ENCODE measurements at regions not wholly inside any gene's neighbourhood (a gene's known extent, or its start where the extent isn't known, plus 50 kb on each side); places are given as distances from the start of the nearest gene placed in this dataset.

DNA sequence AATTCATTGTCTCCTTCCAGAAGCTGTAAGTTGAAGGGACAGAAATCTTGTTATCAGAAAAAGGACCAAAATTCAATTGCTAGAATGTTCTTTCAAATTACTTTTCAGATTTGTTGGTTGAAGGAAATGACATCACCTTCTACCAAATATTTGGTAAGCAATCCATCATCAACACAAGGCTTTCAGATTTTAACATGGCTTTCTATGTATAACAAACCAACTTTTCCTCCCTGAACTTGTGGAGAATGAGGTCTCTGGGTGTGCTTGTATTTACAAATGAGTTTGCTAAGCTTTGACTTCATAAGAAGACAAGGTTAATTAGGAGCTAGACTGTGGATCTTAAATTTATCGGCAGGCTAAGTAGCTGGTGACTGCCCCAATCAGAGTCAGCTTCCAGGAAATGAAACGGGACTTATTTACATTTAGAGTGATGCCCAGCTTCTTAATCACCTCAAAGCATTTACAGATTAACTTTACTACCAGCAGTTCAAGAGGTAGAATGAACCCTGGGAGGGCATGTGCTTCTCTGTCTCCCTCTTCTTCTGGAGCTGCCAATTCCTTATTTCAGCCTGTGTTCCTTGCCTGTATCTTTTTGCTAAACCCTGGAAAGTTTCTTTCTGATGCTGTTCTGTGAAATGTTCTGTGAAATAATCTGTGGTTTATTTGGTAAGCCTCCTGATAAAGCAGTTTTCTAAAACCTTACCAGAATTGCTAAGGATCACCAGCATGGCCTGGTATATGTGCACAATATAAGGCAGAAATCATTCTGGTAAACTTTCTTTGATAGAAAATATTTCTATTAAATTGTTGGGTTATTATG lies 248.8 kb upstream of the FZD8 start:
- no peak overlapping the region for H3K4me3 ChIP-seq
- no peaks in the 10 kb centered on the region for H3K27me3 ChIP-seq
- no peak for DNase-seq
- H3K4me1 ChIP-seq: peaks cover 21% of the 10 kb centered on the region
- TF ChIP-seq, protein P1, sequence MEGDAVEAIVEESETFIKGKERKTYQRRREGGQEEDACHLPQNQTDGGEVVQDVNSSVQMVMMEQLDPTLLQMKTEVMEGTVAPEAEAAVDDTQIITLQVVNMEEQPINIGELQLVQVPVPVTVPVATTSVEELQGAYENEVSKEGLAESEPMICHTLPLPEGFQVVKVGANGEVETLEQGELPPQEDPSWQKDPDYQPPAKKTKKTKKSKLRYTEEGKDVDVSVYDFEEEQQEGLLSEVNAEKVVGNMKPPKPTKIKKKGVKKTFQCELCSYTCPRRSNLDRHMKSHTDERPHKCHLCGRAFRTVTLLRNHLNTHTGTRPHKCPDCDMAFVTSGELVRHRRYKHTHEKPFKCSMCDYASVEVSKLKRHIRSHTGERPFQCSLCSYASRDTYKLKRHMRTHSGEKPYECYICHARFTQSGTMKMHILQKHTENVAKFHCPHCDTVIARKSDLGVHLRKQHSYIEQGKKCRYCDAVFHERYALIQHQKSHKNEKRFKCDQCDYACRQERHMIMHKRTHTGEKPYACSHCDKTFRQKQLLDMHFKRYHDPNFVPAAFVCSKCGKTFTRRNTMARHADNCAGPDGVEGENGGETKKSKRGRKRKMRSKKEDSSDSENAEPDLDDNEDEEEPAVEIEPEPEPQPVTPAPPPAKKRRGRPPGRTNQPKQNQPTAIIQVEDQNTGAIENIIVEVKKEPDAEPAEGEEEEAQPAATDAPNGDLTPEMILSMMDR (IDR thresholded peaks at IDR 0.05): no peak
- TF ChIP-seq POLR2A (IDR thresholded peaks at IDR 0.05): no peak
- intact Hi-C loops (cut with DNase I; ENCODE audit: low total_unique reads): no loop called here
- peak overlapping the region; percentile 59 to 73 for H3K27ac ChIP-seq
- WGBS, 2 donors: 46 to 61% methylated on average over 2 of the region's 2 CpGs
- H3K9me3 ChIP-seq: no peaks in the 10 kb centered on the region
- no peaks in the 10 kb centered on the region for H3K36me3 ChIP-seq (ENCODE audit: low read depth, missing control alignments)

DNA sequence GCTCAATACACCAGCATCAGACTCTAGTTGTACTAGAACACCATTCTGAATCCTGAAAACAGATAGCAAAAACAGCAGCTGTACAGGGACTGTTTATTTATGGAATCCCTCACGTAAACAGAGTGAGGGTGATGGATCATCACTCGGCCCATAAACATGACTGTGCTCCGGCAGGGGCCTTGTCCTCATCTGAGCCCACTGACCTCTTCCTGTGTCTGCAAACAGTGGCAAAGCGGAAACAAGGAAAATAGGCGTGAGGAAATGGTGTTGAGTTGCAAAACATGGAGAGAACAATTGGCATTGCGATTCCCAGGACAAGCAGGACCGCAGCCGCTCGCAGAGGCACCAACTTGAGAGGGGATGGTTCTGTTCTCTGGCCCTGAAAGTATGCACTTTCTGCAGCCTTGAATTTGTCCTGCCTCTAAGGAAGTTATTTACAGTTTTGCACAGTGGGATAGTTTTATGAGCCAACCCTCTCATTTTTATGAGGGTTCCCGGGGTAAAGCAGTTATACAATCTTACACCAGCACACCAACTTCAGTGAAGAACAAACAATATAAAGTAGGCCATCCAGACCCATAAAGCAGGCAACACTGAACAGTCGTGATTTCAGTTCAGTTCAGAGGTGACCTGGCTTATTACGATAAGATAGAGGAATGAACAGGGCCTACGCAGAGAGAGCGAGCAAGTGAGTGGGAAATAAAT lies 248.0 kb upstream of the FZD8 start:
- 46 to 48% methylated on average over 14 of the region's 14 CpGs for WGBS, 2 donors
- Histone ChIP-seq H3K27ac (peak overlapping the region; percentile 59 to 73), H3K4me1 (peaks cover 17% of the 10 kb centered on the region), H3K9me3 (no peaks in the 10 kb centered on the region), H3K4me3 (no peak overlapping the region), H3K27me3 (no peaks in the 10 kb centered on the region), H3K36me3 (ENCODE audit: low read depth, missing control alignments) (no peaks in the 10 kb centered on the region)
- no peak for DNase-seq
- intact Hi-C loops (cut with DNase I; ENCODE audit: low total_unique reads): no loop called here
- TF ChIP-seq POLR2A (IDR thresholded peaks at IDR 0.05): no peak
- TF ChIP-seq, protein P1 (IDR thresholded peaks at IDR 0.05): no peak

DNA sequence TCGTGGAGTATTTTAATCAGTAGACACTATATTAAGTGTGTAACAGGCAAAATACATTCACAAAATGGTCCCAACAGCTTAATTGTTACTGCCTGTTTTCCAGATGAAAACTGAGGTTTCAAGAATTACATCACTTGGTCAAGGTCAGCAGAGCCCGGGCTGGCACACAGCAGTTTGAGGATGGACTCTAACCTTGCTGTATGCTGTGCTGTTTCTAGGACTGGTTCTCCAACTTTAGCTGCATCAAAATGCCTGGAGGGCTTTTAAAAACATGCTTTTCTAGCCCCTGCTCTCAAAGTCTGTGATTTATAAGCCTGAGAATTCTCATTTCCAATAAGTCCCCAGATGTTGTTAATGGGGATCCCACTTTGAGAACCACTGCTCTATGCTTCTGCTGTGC lies 247.1 kb upstream of the FZD8 start:
- peak overlapping the region in 1 of 2 donors; percentile 59 for H3K27ac ChIP-seq
- TF ChIP-seq POLR2A (IDR thresholded peaks at IDR 0.05): no peak
- TF ChIP-seq, protein P1 (IDR thresholded peaks at IDR 0.05): no peak
- no peaks in the 10 kb centered on the region for H3K36me3 ChIP-seq (ENCODE audit: low read depth, missing control alignments)
- intact Hi-C loops (cut with DNase I; ENCODE audit: low total_unique reads): no loop called here
- peaks cover 17% of the 10 kb centered on the region for H3K4me1 ChIP-seq
- H3K27me3 ChIP-seq: no peaks in the 10 kb centered on the region
- H3K9me3 ChIP-seq: no peaks in the 10 kb centered on the region
- no peak overlapping the region for H3K4me3 ChIP-seq
- 48 to 57% methylated on average over 2 of the region's 2 CpGs for WGBS, 2 donors
- DNase-seq: no peak

DNA sequence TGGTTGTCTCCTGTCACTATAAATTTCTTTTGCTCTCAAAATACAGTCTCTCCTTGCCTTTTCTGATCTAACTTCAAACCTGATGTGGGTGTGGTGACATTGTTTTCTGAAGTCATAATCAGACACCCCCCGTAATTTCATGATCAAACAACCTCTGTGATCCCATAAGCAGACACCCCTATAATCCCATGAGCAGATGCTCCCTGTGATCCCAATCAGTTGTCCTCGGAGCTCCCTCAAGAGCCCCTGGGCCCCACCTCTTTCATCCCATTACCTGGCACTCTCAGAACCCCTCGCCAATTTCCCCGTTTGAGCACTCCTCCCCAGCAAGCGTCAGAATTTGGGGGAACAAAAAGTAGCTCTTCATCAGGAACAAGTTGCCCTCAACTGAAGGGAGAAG lies 246.3 kb upstream of the FZD8 start:
- intact Hi-C loops (cut with DNase I; ENCODE audit: low total_unique reads): no loop called here
- WGBS, 2 donors: 93 to 98% methylated on average over 5 of the region's 5 CpGs
- no peaks in the 10 kb centered on the region for H3K36me3 ChIP-seq (ENCODE audit: low read depth, missing control alignments)
- H3K4me1 ChIP-seq: peaks cover 17% of the 10 kb centered on the region
- DNase-seq: no peak
- H3K27me3 ChIP-seq: no peaks in the 10 kb centered on the region
- H3K9me3 ChIP-seq: no peaks in the 10 kb centered on the region
- H3K4me3 ChIP-seq: no peak overlapping the region
- no peak for TF ChIP-seq POLR2A (IDR thresholded peaks at IDR 0.05)
- TF ChIP-seq, protein P1 (IDR thresholded peaks at IDR 0.05): no peak
- H3K27ac ChIP-seq: no peak overlapping the region
